ENCODE measurements at regions not wholly inside any gene's neighbourhood (a gene's known extent, or its start where the extent isn't known, plus 50 kb on each side); places are given as distances from the start of the nearest gene placed in this dataset.

DNA sequence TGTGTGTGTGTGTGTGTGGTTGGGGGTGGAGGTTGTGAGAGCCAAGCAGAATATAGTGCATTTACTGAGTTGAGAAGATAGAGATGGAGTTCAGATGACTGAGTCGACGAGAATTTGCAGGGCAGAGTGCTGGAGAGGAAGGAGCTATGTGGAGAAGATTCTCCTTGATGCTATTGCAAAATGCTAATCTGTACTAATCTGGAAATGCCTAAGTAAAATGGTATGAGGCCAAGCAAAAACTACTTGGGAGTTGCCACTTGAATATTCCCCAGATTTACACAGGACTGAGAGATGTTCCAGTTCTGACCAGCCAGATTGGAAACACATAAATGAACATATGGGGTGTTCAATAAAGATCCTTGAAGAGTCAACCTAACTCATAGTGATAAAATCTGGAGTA is 316.4 kb downstream of the NSUN3 start:
- no peaks in the 10 kb centered on the region for H3K4me1 ChIP-seq (replicated peaks in 1 of 2; ENCODE audit: control insufficient read depth in 2 of 2, insufficient read depth in 2 of 2, low read length in 2 of 2)
- DNase-seq (ENCODE audit: extremely low read depth in 1 of 4, low spot score in 3 of 4) (no peak), FAIRE-seq (no peak), ATAC-seq (no peak)
- no TSS peak for BruUV-seq (replicated peaks)
- WGBS (ENCODE audit: insufficient coverage, low coverage, missing lambda C conversion rate): 0% methylated on average over 2 of the region's 2 CpGs
- H4K20me1 ChIP-seq (replicated peaks; ENCODE audit: control insufficient read depth, insufficient read depth, low read length): no peaks in the 10 kb centered on the region
- TF ChIP-seq ETV6 (IDR thresholded peaks at IDR 0.05; ENCODE audit: borderline replicate concordance in 1 of 2, low read depth in 2 of 2, low read length in 1 of 2) (no peak), ETV6 (CRISPR knock-in tag; IDR thresholded peaks at IDR 0.05; ENCODE audit: borderline replicate concordance) (no peak), ZNF324 (CRISPR knock-in tag; IDR thresholded peaks at IDR 0.05) (no peak), ARID2 (IDR thresholded peaks at IDR 0.05) (no peak), POU5F1 (IDR thresholded peaks at IDR 0.05; ENCODE audit: borderline replicate concordance, low read depth, low read length, partially characterized antibody) (no peak), FOS (IDR thresholded peaks at IDR 0.05; ENCODE audit: extremely low read depth, insufficient read length) (no peak), XRCC4 (IDR thresholded peaks at IDR 0.05; ENCODE audit: extremely low read depth, insufficient read depth, insufficient read length) (no peak), SAFB (IDR thresholded peaks at IDR 0.05; ENCODE audit: borderline replicate concordance, low read depth, low read length) (no peak), NELFE (IDR thresholded peaks at IDR 0.05; ENCODE audit: insufficient read depth, insufficient read length) (no peak)
- H3K36me3 ChIP-seq (ENCODE audit: control insufficient read depth, insufficient read depth, low read length): no peaks in the 10 kb centered on the region
- no peak overlapping the region for H3K4me2 ChIP-seq (ENCODE audit: insufficient read depth, low read length)
- in situ Hi-C loops (cut with MboI) (no loop called here), intact Hi-C loops (cut with micrococcal nuclease) (no loop called here)
- H3K9me1 ChIP-seq (ENCODE audit: control insufficient read depth, insufficient read depth, low read length): no peaks in the 10 kb centered on the region
- no peak overlapping the region for H3K9ac ChIP-seq (ENCODE audit: insufficient read depth in 1 of 2, low read depth in 2 of 2, low read length in 2 of 2)
- H3K4me3 ChIP-seq: no peak overlapping the region
- no peak overlapping the region for H3K27ac ChIP-seq (ENCODE audit: extremely low read depth, low read depth, low read length)
- H2AFZ ChIP-seq (ENCODE audit: low read depth, low read length): no peak overlapping the region
- no peaks in the 10 kb centered on the region for H3K9me3 ChIP-seq (replicated peaks; ENCODE audit: control insufficient read depth, insufficient read depth, low read depth, low read length)
- CTCF ChIA-PET (ENCODE audit: low intra/inter-chr PET ratio): no interaction called here
- no peaks in the 10 kb centered on the region for H3K79me2 ChIP-seq (ENCODE audit: control insufficient read depth, insufficient read depth, low read length)
- POLR2A ChIA-PET: no interaction called here
- no peaks in the 10 kb centered on the region for H3K27me3 ChIP-seq (ENCODE audit: control insufficient read depth in 2 of 2, insufficient read depth in 2 of 2, low read length in 2 of 2)

Measured in K562 (cell line).